ENCODE measurements at regions not wholly inside any gene's neighbourhood (a gene's known extent, or its start where the extent isn't known, plus 50 kb on each side); places are given as distances from the start of the nearest gene placed in this dataset.

- peaks cover 0 to 3% (median 0%) of the 10 kb centered on the region in 3 donors for H3K36me3 Mint-ChIP-seq
- no peaks in the 10 kb centered on the region for H3K4me1 Mint-ChIP-seq
- no peak overlapping the region for H3K27ac Mint-ChIP-seq
- ATAC-seq (no peak), DNase-seq (no peak)
- H3K4me3 Mint-ChIP-seq: no peak overlapping the region
- H3K9me3 Mint-ChIP-seq: peaks cover 0 to 2% (median 0%) of the 10 kb centered on the region in 9 donors
- POLR2A ChIA-PET: no interaction called here
- H3K27me3 Mint-ChIP-seq: peaks cover 4 to 22% (median 11%) of the 10 kb centered on the region in 5 donors
Measured at GRCh38 chr10:59575269-59575668, 134.4 kb downstream of the SLC16A9 start.

GRCh38 chr10:59563531-59563930 lies 146.1 kb downstream of the SLC16A9 start:
- DNase-seq (no peak), ATAC-seq (no peak)
- Mint-ChIP-seq H3K4me3 (no peak overlapping the region), H3K4me1 (no peaks in the 10 kb centered on the region), H3K27ac (no peak overlapping the region), H3K9me3 (peaks cover 0 to 6% (median 0%) of the 10 kb centered on the region in 9 donors), H3K36me3 (no peaks in the 10 kb centered on the region), H3K27me3 (peaks cover 0 to 15% (median 3%) of the 10 kb centered on the region in 5 donors)
- POLR2A ChIA-PET: no interaction called here

GRCh38 chr10:59562126-59562525 lies 147.5 kb downstream of the SLC16A9 start:
- H3K27ac Mint-ChIP-seq: no peak overlapping the region
- peaks cover 0 to 5% (median 0%) of the 10 kb centered on the region in 9 donors for H3K9me3 Mint-ChIP-seq
- H3K27me3 Mint-ChIP-seq: peaks cover 0 to 23% (median 2%) of the 10 kb centered on the region in 5 donors
- H3K4me1 Mint-ChIP-seq: no peaks in the 10 kb centered on the region
- POLR2A ChIA-PET: no interaction called here
- no peak overlapping the region for H3K4me3 Mint-ChIP-seq
- no peak for DNase-seq
- ATAC-seq: no peak
- H3K36me3 Mint-ChIP-seq: no peaks in the 10 kb centered on the region

- Mint-ChIP-seq H3K4me3 (no peak overlapping the region), H3K9me3 (peaks cover 0 to 5% (median 0%) of the 10 kb centered on the region in 9 donors), H3K27me3 (peaks cover 0 to 23% (median 2%) of the 10 kb centered on the region in 5 donors), H3K27ac (no peak overlapping the region), H3K36me3 (no peaks in the 10 kb centered on the region), H3K4me1 (no peaks in the 10 kb centered on the region)
- DNase-seq: no peak
- POLR2A ChIA-PET: no interaction called here
- ATAC-seq: no peak
Measured at GRCh38 chr10:59561477-59562121, 148.1 kb downstream of the SLC16A9 start.

- no peak overlapping the region for H3K4me3 Mint-ChIP-seq
Measured at GRCh38 chr10:59560990-59561389, 148.7 kb downstream of the SLC16A9 start.

GRCh38 chr10:59560161-59560560 lies 149.5 kb downstream of the SLC16A9 start:
- no peak overlapping the region for H3K27ac Mint-ChIP-seq
- peaks cover 0 to 23% (median 2%) of the 10 kb centered on the region in 5 donors for H3K27me3 Mint-ChIP-seq

More at GRCh38 chr10:59560990-59561389, 148.7 kb downstream of the SLC16A9 start:
- DNase-seq (no peak), ATAC-seq (no peak)
- Mint-ChIP-seq H3K27me3 (peaks cover 0 to 23% (median 2%) of the 10 kb centered on the region in 5 donors), H3K27ac (no peak overlapping the region), H3K9me3 (peaks cover 0 to 4% (median 0%) of the 10 kb centered on the region in 9 donors), H3K4me1 (no peaks in the 10 kb centered on the region), H3K36me3 (no peaks in the 10 kb centered on the region)
- POLR2A ChIA-PET: no interaction called here

GRCh38 chr10:59558066-59558465 lies 151.6 kb downstream of the SLC16A9 start:
- Mint-ChIP-seq H3K9me3 (peaks cover 0 to 4% (median 0%) of the 10 kb centered on the region in 9 donors), H3K27me3 (peaks cover 0 to 23% (median 2%) of the 10 kb centered on the region in 5 donors), H3K27ac (no peak overlapping the region), H3K4me1 (no peaks in the 10 kb centered on the region), H3K4me3 (no peak overlapping the region), H3K36me3 (no peaks in the 10 kb centered on the region)
- no peak for ATAC-seq
- POLR2A ChIA-PET: no interaction called here
- DNase-seq: no peak

More at GRCh38 chr10:59560161-59560560, 149.5 kb downstream of the SLC16A9 start:
- no peak for ATAC-seq
- H3K4me1 Mint-ChIP-seq: no peaks in the 10 kb centered on the region
- H3K4me3 Mint-ChIP-seq: no peak overlapping the region
- H3K36me3 Mint-ChIP-seq: no peaks in the 10 kb centered on the region
- DNase-seq: no peak
- POLR2A ChIA-PET: no interaction called here
- peaks cover 0 to under 1% (median 0%) of the 10 kb centered on the region in 9 donors for H3K9me3 Mint-ChIP-seq

- no peak overlapping the region for H3K4me3 Mint-ChIP-seq
- no peaks in the 10 kb centered on the region for H3K4me1 Mint-ChIP-seq
- H3K9me3 Mint-ChIP-seq: peaks cover 0 to 4% (median 0%) of the 10 kb centered on the region in 9 donors
- peaks cover 0 to 20% (median 2%) of the 10 kb centered on the region in 5 donors for H3K27me3 Mint-ChIP-seq
- POLR2A ChIA-PET: no interaction called here
- H3K27ac Mint-ChIP-seq: no peak overlapping the region
- DNase-seq (no peak), ATAC-seq (no peak)
- H3K36me3 Mint-ChIP-seq: no peaks in the 10 kb centered on the region
Measured at GRCh38 chr10:59557642-59558041, 152.0 kb downstream of the SLC16A9 start.

- peaks cover 0 to 4% (median 0%) of the 10 kb centered on the region in 9 donors for H3K9me3 Mint-ChIP-seq
- DNase-seq: no peak
- no peaks in the 10 kb centered on the region for H3K4me1 Mint-ChIP-seq
- no peak for ATAC-seq
- H3K27ac Mint-ChIP-seq: no peak overlapping the region
- H3K27me3 Mint-ChIP-seq: peaks cover 0 to 18% (median 2%) of the 10 kb centered on the region in 5 donors
- POLR2A ChIA-PET: no interaction called here
- H3K36me3 Mint-ChIP-seq: no peaks in the 10 kb centered on the region
- H3K4me3 Mint-ChIP-seq: no peak overlapping the region
Measured at GRCh38 chr10:59557052-59557451, 152.6 kb downstream of the SLC16A9 start.

GRCh38 chr10:59553162-59553900 lies 156.3 kb downstream of the SLC16A9 start:
- Mint-ChIP-seq H3K4me1 (no peaks in the 10 kb centered on the region), H3K9me3 (peaks cover 0 to 12% (median 0%) of the 10 kb centered on the region in 9 donors), H3K27ac (no peak overlapping the region), H3K4me3 (peak overlapping the region in 1 of 10 donors; percentile 56), H3K27me3 (peaks cover 0 to 10% (median 2%) of the 10 kb centered on the region in 5 donors), H3K36me3 (no peaks in the 10 kb centered on the region)
- POLR2A ChIA-PET: no interaction called here
- ATAC-seq: no peak
- DNase-seq: no peak

GRCh38 chr10:59550061-59550460 lies 159.6 kb downstream of the SLC16A9 start:
- Mint-ChIP-seq H3K27ac (no peak overlapping the region), H3K4me3 (no peak overlapping the region), H3K36me3 (no peaks in the 10 kb centered on the region), H3K27me3 (peaks cover 0 to 4% (median 0%) of the 10 kb centered on the region in 5 donors), H3K9me3 (peaks cover 0 to 14% (median 0%) of the 10 kb centered on the region in 9 donors), H3K4me1 (no peaks in the 10 kb centered on the region)
- ATAC-seq (no peak), DNase-seq (no peak)
- POLR2A ChIA-PET: no interaction called here

- H3K9me3 Mint-ChIP-seq: peaks cover 0 to 15% (median 5%) of the 10 kb centered on the region in 9 donors
- POLR2A ChIA-PET: no interaction called here
- H3K27me3 Mint-ChIP-seq: peaks cover 0 to 4% (median 0%) of the 10 kb centered on the region in 5 donors
- ATAC-seq (no peak), DNase-seq (no peak)
- H3K4me1 Mint-ChIP-seq: no peaks in the 10 kb centered on the region
- no peak overlapping the region for H3K4me3 Mint-ChIP-seq
- peaks cover 0 to 3% (median 0%) of the 10 kb centered on the region in 3 donors for H3K36me3 Mint-ChIP-seq
- H3K27ac Mint-ChIP-seq: no peak overlapping the region
Measured at GRCh38 chr10:59538623-59539022, 171.0 kb downstream of the SLC16A9 start.

GRCh38 chr10:59537501-59537900 lies 172.1 kb downstream of the SLC16A9 start:
- Mint-ChIP-seq H3K27me3 (peaks cover 0 to 4% (median 0%) of the 10 kb centered on the region in 5 donors), H3K9me3 (peaks cover 0 to 15% (median 5%) of the 10 kb centered on the region in 9 donors), H3K4me3 (no peak overlapping the region), H3K4me1 (no peaks in the 10 kb centered on the region), H3K36me3 (peaks cover 0 to 3% (median 0%) of the 10 kb centered on the region in 3 donors), H3K27ac (no peak overlapping the region)
- DNase-seq (no peak), ATAC-seq (no peak)
- POLR2A ChIA-PET: interaction anchor here (0.7 kb wide), 1 partner anchor 9 kb away, joined by 3 read pairs; no protein-coding TSS in a partner anchor
